Omental fat pad (tissue), 3 donors: ENCODE measurements at regions not wholly inside any gene's neighbourhood (a gene's known extent, or its start where the extent isn't known, plus 50 kb on each side); places are given as distances from the start of the nearest gene placed in this dataset.

Experiments
- ATAC-seq: fragments of 150-250 bp; one replicate; pipeline ENCODE4 v1.9.1; 2016; ENCODE audit warnings: mild to moderate bottlenecking, moderate library complexity; ENCODE audit not compliant: low FRiP score
- DNase-seq: peaks from one replicate; pipeline ENCODE4 v3.0.0-alpha.2; 2019; ENCODE audit warnings: low spot score
- TF ChIP-seq, protein P1 (sequence below), 3 donors: fragments of 450-650 bp; IDR thresholded peaks; one replicate each; pipeline ENCODE4 v1.5.1; 2016 to 2017; ENCODE audit warnings: antibody characterized with exemption in 3 of 3, mild to moderate bottlenecking in 3 of 3, moderate library complexity in 2 of 3

DNA sequence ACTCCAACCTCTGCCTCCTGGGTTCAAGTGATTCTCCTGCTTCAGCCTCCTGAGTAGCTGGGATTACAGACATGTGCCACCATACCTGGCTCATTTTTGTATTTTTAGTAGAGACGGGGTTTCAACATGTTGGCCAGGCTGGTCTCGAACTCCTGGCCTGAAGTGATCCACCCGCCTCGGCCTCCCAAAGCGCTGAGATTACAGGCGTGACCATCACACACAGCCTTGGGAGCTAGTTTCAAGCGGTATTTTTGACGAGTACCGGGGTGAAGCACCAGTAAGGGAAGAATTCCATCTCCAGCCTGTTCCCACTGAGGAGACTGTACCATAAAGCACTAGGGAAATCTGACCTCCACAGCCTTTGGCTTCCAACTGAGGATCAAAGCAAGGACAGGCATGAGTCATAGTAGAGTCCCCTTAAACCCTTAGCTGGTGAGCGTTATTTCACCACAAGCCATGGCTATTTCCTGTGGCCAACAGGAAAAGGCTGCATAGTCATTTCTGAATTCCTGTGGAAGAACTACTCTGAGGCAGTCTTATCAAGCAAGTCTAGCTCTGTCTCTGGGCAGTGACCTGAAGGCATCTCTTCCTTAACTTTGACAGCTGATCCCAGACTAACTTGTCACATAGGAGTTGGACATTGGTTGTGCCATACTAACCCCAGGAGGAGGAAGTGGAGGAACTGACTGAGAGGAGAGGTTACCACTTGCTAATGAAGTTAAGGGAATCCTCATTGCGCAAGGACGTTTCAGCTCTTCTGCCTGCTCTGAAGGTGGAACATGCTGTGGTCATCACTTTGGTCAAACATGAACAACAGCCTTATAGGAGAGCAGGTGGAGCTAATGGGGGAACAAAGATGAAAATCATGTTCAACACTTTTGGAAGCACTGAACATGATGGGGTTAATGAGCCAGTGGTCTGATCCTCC is 85.8 kb upstream of the DMRT1 start:
- DNase-seq (no peak), ATAC-seq (no peak)
- TF ChIP-seq, protein P1, sequence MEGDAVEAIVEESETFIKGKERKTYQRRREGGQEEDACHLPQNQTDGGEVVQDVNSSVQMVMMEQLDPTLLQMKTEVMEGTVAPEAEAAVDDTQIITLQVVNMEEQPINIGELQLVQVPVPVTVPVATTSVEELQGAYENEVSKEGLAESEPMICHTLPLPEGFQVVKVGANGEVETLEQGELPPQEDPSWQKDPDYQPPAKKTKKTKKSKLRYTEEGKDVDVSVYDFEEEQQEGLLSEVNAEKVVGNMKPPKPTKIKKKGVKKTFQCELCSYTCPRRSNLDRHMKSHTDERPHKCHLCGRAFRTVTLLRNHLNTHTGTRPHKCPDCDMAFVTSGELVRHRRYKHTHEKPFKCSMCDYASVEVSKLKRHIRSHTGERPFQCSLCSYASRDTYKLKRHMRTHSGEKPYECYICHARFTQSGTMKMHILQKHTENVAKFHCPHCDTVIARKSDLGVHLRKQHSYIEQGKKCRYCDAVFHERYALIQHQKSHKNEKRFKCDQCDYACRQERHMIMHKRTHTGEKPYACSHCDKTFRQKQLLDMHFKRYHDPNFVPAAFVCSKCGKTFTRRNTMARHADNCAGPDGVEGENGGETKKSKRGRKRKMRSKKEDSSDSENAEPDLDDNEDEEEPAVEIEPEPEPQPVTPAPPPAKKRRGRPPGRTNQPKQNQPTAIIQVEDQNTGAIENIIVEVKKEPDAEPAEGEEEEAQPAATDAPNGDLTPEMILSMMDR (IDR thresholded peaks at IDR 0.05): no peak

- no peak for DNase-seq
- peak; percentile 41 for ATAC-seq
- TF ChIP-seq, protein P1 (IDR thresholded peaks at IDR 0.05): no peak
These were observed 84.1 kb upstream of the DMRT1 start for GRCh38 chr9:757246-757881.

- ATAC-seq: no peak
- no peak for DNase-seq
- TF ChIP-seq, protein P1 (IDR thresholded peaks at IDR 0.05): no peak
These were observed 83.4 kb upstream of the DMRT1 start for GRCh38 chr9:758146-758545.

- DNase-seq (no peak), ATAC-seq (no peak)
- TF ChIP-seq, protein P1 (IDR thresholded peaks at IDR 0.05): no peak
These were observed 82.0 kb upstream of the DMRT1 start for GRCh38 chr9:759541-759940.

DNA sequence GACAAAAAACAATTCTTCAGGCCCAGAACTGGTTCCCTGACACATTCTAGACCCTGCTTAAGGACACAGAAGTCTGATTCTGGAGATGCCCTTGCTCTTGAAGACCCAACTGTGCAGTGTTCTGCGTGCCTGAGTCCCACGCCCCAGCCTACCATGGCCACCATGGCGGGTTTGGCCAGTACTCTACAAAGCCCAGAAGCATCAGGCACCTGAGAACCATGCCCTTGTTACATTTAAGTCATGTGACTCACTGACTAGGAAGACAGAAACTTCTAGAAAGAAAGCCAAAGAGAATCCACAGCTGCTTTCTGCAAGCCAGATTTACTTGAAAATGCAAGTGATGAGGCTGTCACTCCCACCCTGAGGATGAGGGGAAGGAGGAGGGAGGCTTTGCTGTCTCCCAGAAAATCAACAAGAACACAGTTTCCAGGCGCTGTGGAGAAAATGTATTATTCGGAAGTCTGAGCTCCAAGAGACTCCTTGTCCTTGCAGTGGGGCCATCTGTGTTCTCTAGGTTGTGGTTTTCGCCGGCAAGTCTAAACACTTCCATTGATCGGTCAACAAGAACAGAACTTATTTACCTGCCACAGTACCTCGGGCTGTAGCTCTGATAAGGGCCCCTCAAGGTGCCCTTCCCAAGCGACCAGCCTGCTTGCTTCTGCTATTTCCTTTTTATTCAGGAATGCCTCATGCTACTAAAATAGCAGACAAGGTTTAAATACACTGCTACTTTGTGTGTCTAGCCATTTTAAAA is 81.3 kb upstream of the DMRT1 start:
- TF ChIP-seq, protein P1 (IDR thresholded peaks at IDR 0.05): no peak
- DNase-seq (no peak), ATAC-seq (no peak)

DNA sequence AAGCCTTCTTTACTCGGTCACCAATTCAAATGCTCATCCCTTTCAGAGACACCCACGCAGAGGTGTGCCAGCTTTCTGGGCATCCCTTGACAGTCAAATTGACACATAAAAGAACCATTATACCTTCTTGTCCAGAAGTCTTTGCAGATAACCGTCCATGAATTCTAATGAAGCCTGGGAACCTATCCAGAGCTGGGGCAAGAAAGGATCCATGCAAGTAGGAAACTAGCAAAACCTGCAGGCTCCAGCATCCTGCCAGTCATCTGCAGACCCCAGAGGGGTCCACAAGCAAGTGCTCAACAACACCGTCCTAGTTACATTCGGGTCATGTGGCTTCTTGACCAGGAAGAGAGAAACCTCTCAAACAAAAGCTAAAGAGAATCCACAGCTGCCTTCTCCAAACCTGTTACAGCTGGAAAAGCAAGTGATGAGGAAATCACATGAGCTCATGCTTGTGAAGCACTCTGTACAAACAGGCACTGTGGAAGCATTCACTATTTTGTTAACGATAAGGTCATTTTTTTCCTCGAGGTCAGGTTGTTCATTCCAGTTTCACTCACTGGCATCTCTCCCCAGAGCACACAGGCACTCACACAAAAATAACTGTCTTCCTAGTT is 80.2 kb upstream of the DMRT1 start:
- TF ChIP-seq, protein P1 (IDR thresholded peaks at IDR 0.05): no peak
- DNase-seq: no peak
- no peak for ATAC-seq
